HG03460 (cell line): ENCODE measurements at regions not wholly inside any gene's neighbourhood (a gene's known extent, or its start where the extent isn't known, plus 50 kb on each side); places are given as distances from the start of the nearest gene placed in this dataset.
"Not testable (repeated sequence)": the region's sequence is repeated elsewhere in the genome, so short reads cannot be mapped to it uniquely, and the experiment has no call there.

Experiments
- ATAC-seq: cut with Tn5 transposase; IDR thresholded peaks from one replicate; pipeline ENCODE4 v1.9.1; 2021; ENCODE audit not compliant: unreplicated experiment

DNA sequence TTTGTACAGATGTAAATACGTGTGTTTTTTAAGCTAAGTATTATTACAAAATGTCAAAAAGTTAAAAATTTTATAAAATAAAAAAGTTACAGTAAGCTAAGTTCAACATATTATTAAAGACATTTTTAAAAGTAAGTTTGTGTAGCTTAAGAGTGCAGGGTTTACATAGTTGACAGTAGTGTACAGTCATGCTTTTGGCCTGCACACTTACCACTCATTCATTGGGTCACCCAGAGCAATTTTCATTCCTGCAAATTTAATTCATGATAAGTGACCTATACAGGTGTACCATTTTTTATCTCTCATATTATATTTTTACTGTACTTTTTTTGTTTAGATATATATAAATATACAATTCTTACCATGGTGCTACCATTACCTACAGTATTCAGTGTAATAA is 769.9 kb upstream of the SLITRK6 start:
- ATAC-seq = no peak

DNA sequence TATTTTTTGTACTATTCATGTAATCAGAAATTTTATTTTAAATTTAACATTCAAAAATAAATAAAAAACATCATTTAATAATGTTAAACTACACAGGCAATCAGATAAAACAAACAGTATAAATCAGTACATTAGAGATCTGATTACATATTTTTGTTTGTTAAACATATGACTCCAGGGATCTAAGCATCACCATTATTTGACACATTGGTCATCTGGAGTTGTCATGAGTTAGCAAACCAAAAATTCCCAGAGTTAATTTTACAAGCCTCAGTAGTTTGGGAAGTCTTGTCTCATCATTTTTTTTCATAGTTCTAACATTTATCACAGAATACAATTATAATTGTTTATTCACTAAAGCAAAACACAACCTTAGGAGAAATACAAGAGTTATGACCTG is 770.8 kb upstream of the SLITRK6 start:
- no peak for ATAC-seq

GRCh38 chr13:86572115-86572514 is 772.9 kb upstream of the SLITRK6 start:
- no peak for ATAC-seq

DNA sequence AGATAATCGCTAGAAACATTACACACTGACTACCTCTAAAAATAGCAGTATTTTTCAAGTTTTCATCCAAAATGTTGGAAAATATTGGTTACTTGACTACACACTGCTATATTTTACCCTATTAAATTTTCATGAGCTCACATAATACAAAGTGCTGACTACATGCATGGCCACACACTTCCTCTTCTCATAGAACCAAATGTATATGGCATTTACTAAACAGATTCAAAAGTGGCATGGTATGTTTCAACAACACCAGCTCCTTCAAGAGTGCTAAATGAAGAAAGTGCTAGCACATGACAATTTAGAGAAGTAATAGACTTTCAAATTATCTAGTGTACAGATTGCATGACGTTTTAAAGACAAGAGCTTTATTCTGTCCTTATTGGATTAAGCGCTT is 780.4 kb upstream of the SLITRK6 start:
- ATAC-seq = no peak

DNA sequence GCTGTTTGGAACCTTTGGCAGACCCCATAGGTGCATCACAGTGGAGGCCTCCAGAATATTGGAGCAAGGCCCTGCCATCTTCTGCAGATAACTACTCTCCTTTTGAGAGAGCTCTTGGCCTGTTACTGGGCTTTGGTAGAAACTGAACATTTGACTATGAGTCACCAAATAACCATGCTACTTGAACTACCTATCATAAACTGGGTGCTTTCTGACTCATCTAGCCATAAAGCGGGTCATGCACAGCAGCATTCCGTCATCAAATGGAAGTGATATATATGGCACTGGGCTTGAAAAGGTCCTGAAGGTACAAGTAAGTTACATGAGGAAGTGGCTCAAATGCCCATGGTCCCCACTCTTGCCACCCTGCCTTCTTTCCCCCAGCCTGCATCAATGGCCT is 782.5 kb upstream of the SLITRK6 start:
- no peak for ATAC-seq

GRCh38 chr13:86584301-86584700 is 785.1 kb upstream of the SLITRK6 start:
- ATAC-seq = no peak

DNA sequence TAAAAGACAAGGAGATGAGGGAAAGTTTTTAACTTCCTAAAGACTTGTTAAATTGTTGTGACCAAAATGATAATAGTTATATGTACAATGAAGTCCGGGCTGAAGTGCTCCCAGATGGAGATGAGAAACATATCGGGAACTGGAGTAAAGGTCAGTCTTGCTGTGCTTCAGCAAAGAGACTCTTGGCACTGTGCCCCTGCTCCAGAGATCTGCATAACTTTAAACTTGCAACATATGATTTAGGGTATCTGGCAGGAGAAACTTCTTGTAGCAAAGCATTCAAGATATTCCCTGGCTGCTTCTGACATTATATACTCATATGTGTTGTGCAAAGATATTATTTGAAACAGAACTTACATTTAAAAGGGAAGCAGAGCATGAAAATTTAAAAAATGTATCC is 786.6 kb upstream of the SLITRK6 start:
- ATAC-seq = no peak

- no peak for ATAC-seq
These were observed 792.6 kb upstream of the SLITRK6 start for GRCh38 chr13:86591862-86592261.

GRCh38 chr13:86601351-86601750 is 802.1 kb upstream of the SLITRK6 start:
- ATAC-seq = no peak

GRCh38 chr13:86606264-86606663 is 807.0 kb upstream of the SLITRK6 start:
- no peak for ATAC-seq

- no peak for ATAC-seq
These were observed 809.5 kb upstream of the SLITRK6 start for GRCh38 chr13:86608701-86609100.

GRCh38 chr13:86633346-86633745 is 834.1 kb upstream of the SLITRK6 start:
- ATAC-seq = no peak

DNA sequence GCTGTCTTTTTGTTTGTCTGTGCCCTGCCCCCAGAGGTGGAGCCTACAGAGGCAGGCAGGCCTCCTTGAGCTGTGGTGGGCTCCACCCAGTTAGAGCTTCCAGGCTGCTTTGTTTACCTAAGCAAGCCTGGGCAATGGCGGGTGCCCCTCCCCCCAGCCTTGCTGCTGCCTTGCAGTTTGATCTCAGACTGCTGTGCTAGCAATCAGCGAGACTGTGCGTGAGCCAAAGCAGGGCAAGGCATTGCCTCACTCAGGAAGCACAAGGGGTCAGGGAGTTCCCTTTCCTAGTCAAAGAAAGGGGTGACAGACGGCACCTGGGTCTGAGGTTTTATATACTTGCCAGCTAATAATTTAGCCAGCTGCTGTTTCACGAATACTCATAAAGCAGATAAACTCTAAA is 852.0 kb upstream of the SLITRK6 start:
- ATAC-seq = not testable (repeated sequence)

GRCh38 chr13:86653009-86653408 is 853.8 kb upstream of the SLITRK6 start:
- ATAC-seq = no peak

DNA sequence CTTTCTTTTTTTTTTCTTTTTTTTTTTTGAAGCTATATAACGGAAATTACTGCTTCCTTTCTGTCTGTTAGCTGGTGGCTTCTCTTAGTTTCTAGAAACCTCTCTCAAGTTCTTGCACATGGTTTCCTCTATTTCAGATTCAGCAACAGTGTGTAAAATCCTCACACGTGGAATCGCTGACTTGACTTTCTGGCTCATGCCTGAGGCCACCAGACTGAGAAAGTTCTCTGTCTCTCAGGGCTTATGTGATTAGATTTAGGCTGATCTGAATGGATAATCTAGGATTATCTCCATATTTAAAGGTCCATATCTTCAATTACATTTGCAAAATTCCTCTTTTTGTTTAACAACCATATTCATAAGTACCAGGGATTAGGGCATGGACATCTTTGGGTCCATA is 856.3 kb upstream of the SLITRK6 start:
- ATAC-seq = no peak

DNA sequence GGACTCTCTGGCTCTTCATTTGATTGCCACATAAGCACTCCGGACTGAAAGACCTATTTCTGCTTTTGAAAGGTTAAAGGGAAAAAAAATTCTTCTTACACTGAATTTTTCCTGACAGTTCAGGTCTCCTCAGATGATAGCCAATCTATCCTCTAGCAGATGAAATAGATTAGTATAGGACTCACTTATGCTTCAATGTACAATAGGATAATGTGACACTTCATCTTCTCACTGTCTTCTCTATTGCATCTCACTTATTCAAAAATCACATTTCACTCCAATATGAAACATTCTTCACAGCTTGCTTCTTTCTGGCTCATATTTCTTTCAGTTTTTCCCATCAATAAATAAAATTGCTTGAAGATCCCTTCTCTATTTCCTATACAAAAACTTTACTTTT is 860.9 kb upstream of the SLITRK6 start:
- ATAC-seq = no peak

- no peak for ATAC-seq
These were observed 866.6 kb upstream of the SLITRK6 start for GRCh38 chr13:86665842-86666241.

- ATAC-seq = no peak
These were observed 874.8 kb upstream of the SLITRK6 start for GRCh38 chr13:86673931-86674431.

- ATAC-seq = no peak
These were observed 882.0 kb upstream of the SLITRK6 start for GRCh38 chr13:86681223-86681622.

GRCh38 chr13:86684402-86684801 is 885.2 kb upstream of the SLITRK6 start:
- no peak for ATAC-seq

DNA sequence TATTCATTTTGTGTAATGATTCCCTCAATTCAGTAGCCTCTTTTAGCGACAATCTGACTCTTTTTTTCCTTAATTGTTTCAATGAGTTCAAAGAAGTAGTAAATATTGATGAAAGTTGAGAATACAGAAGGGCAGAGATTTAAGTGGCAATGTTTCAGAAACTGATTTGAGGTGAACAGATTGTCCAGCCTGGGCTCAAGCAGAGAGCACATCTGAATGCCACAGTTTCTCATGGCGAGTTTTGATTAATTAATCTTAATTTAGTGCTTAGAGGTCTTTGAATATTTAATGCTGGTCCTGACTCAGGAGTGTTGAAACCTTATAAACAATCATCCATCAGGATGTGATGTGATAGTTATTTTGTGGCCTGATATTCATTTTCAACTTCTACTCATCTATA is 890.7 kb upstream of the SLITRK6 start:
- ATAC-seq = no peak

GRCh38 chr13:86692291-86692690 is 893.1 kb upstream of the SLITRK6 start:
- ATAC-seq = no peak

GRCh38 chr13:86710013-86710412 is 910.8 kb upstream of the SLITRK6 start:
- no peak for ATAC-seq

DNA sequence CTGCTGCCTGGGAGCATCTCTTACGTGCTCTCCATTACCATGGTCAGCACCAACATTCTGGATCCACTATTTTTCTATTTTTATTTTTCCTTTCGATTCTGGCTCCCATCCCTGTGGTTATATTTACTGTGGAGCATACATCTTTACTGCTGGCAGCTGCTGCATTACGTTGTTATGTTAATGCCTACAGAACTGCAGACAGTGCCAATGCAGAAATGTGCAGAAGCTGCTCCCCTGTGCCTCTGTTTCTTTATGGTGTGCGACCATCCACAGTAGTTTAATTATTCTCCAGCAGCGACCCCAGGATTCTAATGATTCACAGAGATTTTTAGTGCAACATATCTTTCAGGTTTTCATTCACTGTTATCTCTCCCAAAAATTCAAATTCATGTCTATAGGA is 911.7 kb upstream of the SLITRK6 start:
- ATAC-seq = no peak
